ENCODE measurements at regions not wholly inside any gene's neighbourhood (a gene's known extent, or its start where the extent isn't known, plus 50 kb on each side); places are given as distances from the start of the nearest gene placed in this dataset.

DNA sequence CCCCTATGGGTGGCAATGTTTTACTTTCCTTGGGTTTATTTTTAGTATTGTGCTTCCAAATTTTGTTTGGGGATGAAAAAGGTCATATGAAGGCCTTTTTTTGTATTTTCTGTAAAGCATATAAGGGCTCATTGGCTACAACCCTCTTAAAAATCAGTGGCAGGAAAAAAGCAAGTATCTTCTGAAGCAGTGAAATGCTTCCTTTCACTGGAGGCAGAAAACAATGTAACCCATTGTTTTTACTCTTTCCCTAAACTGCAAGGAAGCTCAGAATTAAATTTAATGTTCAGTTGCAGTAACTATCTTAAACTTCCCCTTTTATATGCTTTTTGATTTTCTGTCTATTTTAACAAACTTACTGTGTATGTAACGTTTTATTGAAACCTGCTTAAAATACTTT is 148.7 kb upstream of the LYZL1 start:
- H3K27me3 ChIP-seq (ENCODE audit: insufficient read depth) = no peaks in the 10 kb centered on the region
- no peak overlapping the region for H3K27ac ChIP-seq (ENCODE audit: low read depth)
- no peaks in the 10 kb centered on the region for H3K36me3 Mint-ChIP-seq (ENCODE audit: low read depth)
- H3K4me2 ChIP-seq = no peak overlapping the region
- TF ChIP-seq, protein P1, sequence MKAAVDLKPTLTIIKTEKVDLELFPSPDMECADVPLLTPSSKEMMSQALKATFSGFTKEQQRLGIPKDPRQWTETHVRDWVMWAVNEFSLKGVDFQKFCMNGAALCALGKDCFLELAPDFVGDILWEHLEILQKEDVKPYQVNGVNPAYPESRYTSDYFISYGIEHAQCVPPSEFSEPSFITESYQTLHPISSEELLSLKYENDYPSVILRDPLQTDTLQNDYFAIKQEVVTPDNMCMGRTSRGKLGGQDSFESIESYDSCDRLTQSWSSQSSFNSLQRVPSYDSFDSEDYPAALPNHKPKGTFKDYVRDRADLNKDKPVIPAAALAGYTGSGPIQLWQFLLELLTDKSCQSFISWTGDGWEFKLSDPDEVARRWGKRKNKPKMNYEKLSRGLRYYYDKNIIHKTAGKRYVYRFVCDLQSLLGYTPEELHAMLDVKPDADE (IDR thresholded peaks at IDR 0.05) = no peak
- TF ChIP-seq CREB1 (CRISPR knock-in tag; IDR thresholded peaks at IDR 0.05; ENCODE audit: low read depth) (no peak), JUNB (IDR thresholded peaks at IDR 0.05; ENCODE audit: unreplicated experiment) (no peak), EZH2 (IDR thresholded peaks at IDR 0.05; ENCODE audit: low read depth, unreplicated experiment) (no peak), EZH2phosphoT487 (IDR thresholded peaks at IDR 0.05; ENCODE audit: unreplicated experiment) (no peak), STAT1 (IDR thresholded peaks at IDR 0.05; ENCODE audit: unreplicated experiment) (no peak), ZNF114 (CRISPR knock-in tag; IDR thresholded peaks at IDR 0.05) (no peak), ZNF331 (CRISPR knock-in tag; IDR thresholded peaks at IDR 0.05; ENCODE audit: low read depth) (no peak), NANOG (IDR thresholded peaks at IDR 0.05; ENCODE audit: borderline replicate concordance) (no peak), POLR2AphosphoS5 (IDR thresholded peaks at IDR 0.05; ENCODE audit: low read depth) (no peak)
- TF ChIP-seq, protein P2, sequence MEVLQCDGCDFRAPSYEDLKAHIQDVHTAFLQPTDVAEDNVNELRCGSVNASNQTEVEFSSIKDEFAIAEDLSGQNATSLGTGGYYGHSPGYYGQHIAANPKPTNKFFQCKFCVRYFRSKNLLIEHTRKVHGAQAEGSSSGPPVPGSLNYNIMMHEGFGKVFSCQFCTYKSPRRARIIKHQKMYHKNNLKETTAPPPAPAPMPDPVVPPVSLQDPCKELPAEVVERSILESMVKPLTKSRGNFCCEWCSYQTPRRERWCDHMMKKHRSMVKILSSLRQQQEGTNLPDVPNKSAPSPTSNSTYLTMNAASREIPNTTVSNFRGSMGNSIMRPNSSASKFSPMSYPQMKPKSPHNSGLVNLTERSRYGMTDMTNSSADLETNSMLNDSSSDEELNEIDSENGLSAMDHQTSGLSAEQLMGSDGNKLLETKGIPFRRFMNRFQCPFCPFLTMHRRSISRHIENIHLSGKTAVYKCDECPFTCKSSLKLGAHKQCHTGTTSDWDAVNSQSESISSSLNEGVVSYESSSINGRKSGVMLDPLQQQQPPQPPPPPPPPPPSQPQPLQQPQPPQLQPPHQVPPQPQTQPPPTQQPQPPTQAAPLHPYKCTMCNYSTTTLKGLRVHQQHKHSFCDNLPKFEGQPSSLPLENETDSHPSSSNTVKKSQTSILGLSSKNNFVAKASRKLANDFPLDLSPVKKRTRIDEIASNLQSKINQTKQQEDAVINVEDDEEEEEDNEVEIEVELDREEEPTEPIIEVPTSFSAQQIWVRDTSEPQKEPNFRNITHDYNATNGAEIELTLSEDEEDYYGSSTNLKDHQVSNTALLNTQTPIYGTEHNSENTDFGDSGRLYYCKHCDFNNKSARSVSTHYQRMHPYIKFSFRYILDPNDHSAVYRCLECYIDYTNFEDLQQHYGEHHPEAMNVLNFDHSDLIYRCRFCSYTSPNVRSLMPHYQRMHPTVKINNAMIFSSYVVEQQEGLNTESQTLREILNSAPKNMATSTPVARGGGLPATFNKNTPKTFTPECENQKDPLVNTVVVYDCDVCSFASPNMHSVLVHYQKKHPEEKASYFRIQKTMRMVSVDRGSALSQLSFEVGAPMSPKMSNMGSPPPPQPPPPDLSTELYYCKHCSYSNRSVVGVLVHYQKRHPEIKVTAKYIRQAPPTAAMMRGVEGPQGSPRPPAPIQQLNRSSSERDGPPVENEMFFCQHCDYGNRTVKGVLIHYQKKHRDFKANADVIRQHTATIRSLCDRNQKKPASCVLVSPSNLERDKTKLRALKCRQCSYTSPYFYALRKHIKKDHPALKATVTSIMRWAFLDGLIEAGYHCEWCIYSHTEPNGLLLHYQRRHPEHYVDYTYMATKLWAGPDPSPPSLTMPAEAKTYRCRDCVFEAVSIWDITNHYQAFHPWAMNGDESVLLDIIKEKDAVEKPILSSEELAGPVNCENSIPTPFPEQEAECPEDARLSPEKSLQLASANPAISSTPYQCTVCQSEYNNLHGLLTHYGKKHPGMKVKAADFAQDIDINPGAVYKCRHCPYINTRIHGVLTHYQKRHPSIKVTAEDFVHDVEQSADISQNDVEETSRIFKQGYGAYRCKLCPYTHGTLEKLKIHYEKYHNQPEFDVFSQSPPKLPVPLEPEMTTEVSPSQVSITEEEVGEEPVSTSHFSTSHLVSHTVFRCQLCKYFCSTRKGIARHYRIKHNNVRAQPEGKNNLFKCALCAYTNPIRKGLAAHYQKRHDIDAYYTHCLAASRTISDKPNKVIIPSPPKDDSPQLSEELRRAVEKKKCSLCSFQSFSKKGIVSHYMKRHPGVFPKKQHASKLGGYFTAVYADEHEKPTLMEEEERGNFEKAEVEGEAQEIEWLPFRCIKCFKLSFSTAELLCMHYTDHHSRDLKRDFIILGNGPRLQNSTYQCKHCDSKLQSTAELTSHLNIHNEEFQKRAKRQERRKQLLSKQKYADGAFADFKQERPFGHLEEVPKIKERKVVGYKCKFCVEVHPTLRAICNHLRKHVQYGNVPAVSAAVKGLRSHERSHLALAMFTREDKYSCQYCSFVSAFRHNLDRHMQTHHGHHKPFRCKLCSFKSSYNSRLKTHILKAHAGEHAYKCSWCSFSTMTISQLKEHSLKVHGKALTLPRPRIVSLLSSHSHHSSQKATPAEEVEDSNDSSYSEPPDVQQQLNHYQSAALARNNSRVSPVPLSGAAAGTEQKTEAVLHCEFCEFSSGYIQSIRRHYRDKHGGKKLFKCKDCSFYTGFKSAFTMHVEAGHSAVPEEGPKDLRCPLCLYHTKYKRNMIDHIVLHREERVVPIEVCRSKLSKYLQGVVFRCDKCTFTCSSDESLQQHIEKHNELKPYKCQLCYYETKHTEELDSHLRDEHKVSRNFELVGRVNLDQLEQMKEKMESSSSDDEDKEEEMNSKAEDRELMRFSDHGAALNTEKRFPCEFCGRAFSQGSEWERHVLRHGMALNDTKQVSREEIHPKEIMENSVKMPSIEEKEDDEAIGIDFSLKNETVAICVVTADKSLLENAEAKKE (CRISPR knock-in tag; IDR thresholded peaks at IDR 0.05) = no peak
- TF ChIP-seq, protein P3, sequence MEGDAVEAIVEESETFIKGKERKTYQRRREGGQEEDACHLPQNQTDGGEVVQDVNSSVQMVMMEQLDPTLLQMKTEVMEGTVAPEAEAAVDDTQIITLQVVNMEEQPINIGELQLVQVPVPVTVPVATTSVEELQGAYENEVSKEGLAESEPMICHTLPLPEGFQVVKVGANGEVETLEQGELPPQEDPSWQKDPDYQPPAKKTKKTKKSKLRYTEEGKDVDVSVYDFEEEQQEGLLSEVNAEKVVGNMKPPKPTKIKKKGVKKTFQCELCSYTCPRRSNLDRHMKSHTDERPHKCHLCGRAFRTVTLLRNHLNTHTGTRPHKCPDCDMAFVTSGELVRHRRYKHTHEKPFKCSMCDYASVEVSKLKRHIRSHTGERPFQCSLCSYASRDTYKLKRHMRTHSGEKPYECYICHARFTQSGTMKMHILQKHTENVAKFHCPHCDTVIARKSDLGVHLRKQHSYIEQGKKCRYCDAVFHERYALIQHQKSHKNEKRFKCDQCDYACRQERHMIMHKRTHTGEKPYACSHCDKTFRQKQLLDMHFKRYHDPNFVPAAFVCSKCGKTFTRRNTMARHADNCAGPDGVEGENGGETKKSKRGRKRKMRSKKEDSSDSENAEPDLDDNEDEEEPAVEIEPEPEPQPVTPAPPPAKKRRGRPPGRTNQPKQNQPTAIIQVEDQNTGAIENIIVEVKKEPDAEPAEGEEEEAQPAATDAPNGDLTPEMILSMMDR (conservative IDR thresholded peaks at IDR 0.05; ENCODE audit: low read depth in 2 of 2) = no peak
- TF ChIP-seq, protein P4, sequence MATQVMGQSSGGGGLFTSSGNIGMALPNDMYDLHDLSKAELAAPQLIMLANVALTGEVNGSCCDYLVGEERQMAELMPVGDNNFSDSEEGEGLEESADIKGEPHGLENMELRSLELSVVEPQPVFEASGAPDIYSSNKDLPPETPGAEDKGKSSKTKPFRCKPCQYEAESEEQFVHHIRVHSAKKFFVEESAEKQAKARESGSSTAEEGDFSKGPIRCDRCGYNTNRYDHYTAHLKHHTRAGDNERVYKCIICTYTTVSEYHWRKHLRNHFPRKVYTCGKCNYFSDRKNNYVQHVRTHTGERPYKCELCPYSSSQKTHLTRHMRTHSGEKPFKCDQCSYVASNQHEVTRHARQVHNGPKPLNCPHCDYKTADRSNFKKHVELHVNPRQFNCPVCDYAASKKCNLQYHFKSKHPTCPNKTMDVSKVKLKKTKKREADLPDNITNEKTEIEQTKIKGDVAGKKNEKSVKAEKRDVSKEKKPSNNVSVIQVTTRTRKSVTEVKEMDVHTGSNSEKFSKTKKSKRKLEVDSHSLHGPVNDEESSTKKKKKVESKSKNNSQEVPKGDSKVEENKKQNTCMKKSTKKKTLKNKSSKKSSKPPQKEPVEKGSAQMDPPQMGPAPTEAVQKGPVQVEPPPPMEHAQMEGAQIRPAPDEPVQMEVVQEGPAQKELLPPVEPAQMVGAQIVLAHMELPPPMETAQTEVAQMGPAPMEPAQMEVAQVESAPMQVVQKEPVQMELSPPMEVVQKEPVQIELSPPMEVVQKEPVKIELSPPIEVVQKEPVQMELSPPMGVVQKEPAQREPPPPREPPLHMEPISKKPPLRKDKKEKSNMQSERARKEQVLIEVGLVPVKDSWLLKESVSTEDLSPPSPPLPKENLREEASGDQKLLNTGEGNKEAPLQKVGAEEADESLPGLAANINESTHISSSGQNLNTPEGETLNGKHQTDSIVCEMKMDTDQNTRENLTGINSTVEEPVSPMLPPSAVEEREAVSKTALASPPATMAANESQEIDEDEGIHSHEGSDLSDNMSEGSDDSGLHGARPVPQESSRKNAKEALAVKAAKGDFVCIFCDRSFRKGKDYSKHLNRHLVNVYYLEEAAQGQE (IDR thresholded peaks at IDR 0.05; ENCODE audit: unreplicated experiment) = no peak
- no peak overlapping the region for H3K4me3 Mint-ChIP-seq
- peaks cover 5% of the 10 kb centered on the region for H3K27me3 Mint-ChIP-seq (ENCODE audit: insufficient read depth, low read depth, poor library complexity)
- peaks cover 39% of the 10 kb centered on the region for H3K4me1 ChIP-seq (ENCODE audit: insufficient read depth)
- no peaks in the 10 kb centered on the region for H3K36me3 ChIP-seq (ENCODE audit: insufficient read depth)
- no peak overlapping the region for H2AFZ ChIP-seq
- H3K79me2 ChIP-seq (replicated peaks; ENCODE audit: insufficient read depth) = no peaks in the 10 kb centered on the region
- no peaks in the 10 kb centered on the region for H3K9me3 Mint-ChIP-seq
- no peaks in the 10 kb centered on the region for H3F3A ChIP-seq (replicated peaks; ENCODE audit: low read depth)
- ATAC-seq (no peak), DNase-seq (ENCODE audit: low spot score) (no peak)
- 0 out of 2 replicates have a peak overlapping the region, but pooled peaks have one; percentile 50 for H3K27ac Mint-ChIP-seq
- H4K20me1 ChIP-seq (replicated peaks; ENCODE audit: insufficient read depth) = no peaks in the 10 kb centered on the region
- H3K4me3 ChIP-seq = no peak overlapping the region
- peaks cover 37% of the 10 kb centered on the region for H3K4me1 Mint-ChIP-seq
- no peaks in the 10 kb centered on the region for H3K9me2 ChIP-seq (ENCODE audit: insufficient read depth)

Data from GM23338 (cell line).